IMR-90 (cell line): ENCODE measurements at regions not wholly inside any gene's neighbourhood (a gene's known extent, or its start where the extent isn't known, plus 50 kb on each side); places are given as distances from the start of the nearest gene placed in this dataset.
A peak's percentile ranks its signal among the peaks of the same experiment; 100 is the strongest.

Source experiments
- CTCF ChIP-seq: conservative IDR thresholded peaks from 2 replicates; pipeline ENCODE4 v1.5.1; 2012; ENCODE audit warnings: mild to moderate bottlenecking, low read depth, low read length, improper control_type of control experiment
- POLR2A ChIP-seq: IDR thresholded peaks from 2 replicates; pipeline ENCODE4 v1.6.1; 2012; ENCODE audit warnings: mild to moderate bottlenecking, low read depth, low read length
- SMC3 ChIP-seq: fragments of 150-350 bp; IDR thresholded peaks from 2 replicates; pipeline ENCODE4 v1.6.1; 2016; ENCODE audit warnings: low read depth, mild to moderate bottlenecking, antibody characterized with exemption, low read length, moderate library complexity
- USF2 ChIP-seq: fragments of 150-350 bp; IDR thresholded peaks from 2 replicates; pipeline ENCODE4 v1.6.1; 2017; ENCODE audit warnings: mild to moderate bottlenecking, antibody characterized with exemption, low read length, low read depth

GRCh38 chr5:96067894-96068614, 106.4 kb upstream of the ELL2 start:
- TF ChIP-seq POLR2A (peak; percentile 43; the same call in 1 of the 2 replicates), CTCF (no peak), USF2 (no peak), SMC3 (no peak; the same call in 1 of the 2 replicates)
